HG02759 (cell line): ENCODE measurements at regions not wholly inside any gene's neighbourhood (a gene's known extent, or its start where the extent isn't known, plus 50 kb on each side); places are given as distances from the start of the nearest gene placed in this dataset.
"Not testable (repeated sequence)": the region's sequence is repeated elsewhere in the genome, so short reads cannot be mapped to it uniquely, and the experiment has no call there.

ENCODE experiments used
- ATAC-seq: cut with Tn5 transposase; IDR thresholded peaks from one replicate; pipeline ENCODE4 v1.9.1; 2021; ENCODE audit warnings: mild to moderate bottlenecking, moderate library complexity; ENCODE audit not compliant: unreplicated experiment

DNA sequence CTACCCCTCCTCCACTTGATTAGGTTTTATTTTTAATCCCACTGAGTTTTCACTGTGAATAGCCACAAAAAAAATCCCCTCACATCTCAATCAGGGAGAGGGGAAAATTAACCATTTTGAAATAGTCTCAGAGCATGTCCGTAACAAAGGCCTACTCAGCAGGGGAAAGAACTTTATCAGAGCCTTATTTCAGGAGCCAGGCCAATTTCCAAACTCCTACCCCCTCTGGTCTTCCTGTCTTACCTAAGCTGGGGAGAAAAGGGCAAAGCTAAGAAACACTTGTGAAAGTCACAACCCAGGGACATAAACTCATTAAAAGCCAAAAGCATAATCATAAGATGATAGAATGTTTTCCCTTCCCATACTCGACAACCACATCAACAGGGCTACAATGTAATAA is 260.3 kb upstream of the DIO3 start:
- no peak for ATAC-seq

DNA sequence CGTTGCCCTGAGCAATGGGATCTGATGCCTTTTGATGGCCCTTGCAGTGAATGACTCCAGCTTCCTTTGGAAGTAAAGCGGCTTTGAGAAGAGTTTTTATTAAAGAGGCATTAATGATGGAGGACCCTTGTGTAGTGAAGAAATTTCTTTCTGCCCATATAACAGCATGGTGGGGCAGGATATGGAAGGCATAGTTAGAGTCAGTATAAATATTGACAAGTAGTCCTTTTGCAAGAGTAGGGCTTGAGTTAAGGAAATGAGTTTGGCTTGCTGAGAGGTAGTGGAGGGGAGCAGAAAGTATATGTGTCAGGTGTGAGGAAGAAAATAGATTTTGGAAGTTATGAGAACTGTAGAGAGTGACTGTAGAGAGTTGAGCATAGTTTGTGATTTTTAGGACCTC is 254.1 kb upstream of the DIO3 start:
- ATAC-seq, result not testable (repeated sequence)

DNA sequence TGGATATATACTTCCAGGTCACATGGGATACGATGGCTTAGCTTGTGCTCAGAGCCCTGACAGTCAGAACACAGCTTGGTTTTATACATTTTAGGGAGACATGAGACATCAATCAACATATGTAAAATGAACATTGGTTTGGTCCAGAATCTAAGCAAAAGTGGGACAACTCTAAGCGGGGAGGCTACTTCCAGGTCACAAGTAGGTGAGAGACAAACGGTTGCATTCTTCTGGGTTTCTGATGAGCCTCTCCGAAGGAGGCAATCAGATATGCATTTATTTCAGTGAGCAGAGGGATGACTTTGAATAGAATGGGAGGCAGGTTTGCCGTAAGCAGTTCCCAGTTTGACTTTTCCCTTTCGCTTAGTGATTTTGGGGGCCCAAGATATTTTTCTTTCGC is 250.1 kb upstream of the DIO3 start:
- not testable (repeated sequence) for ATAC-seq

DNA sequence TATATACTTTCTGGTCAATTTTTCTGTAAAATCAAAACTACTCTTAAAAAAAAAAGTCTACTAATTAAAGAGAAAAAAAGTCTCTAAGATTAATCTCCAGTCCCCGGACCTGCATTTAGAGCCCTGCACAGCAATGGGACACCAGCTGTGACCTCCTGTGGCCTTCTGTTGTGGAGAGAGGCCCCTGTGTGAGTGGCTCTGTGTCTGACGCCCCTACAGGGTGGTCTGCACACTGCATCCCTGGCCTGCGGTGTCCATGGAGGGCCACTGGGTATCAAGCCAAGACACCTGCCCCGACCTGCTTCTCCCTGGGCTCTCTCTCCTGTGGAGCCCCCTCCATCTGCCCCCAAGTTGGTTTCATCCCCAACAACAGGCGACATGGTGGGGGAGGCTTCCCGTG is 248.0 kb upstream of the DIO3 start:
- no peak for ATAC-seq

DNA sequence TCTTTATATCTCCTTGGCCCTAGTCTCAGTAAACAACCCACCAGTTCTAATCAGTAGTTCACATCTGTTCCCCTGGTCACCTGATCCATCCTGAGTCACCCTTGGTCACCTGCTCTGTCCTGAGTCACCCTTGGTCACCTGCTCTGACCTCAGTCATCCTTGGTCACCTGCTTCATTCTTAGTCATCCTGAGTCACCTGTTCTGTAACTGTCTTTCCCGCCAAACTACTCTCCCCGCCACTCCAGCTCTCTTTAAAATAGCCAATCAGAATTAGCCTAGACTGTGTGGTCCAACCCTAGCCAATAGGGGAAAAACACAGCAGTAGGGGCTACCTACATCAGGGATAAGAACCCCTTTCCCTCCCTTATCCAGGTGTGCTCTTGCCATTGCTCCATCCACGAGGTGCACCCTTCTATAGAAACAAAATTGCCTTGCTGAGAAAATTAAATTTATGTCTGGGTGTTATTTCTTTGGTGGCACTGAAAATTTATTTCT is 245.4 kb upstream of the DIO3 start:
- ATAC-seq, result no peak

DNA sequence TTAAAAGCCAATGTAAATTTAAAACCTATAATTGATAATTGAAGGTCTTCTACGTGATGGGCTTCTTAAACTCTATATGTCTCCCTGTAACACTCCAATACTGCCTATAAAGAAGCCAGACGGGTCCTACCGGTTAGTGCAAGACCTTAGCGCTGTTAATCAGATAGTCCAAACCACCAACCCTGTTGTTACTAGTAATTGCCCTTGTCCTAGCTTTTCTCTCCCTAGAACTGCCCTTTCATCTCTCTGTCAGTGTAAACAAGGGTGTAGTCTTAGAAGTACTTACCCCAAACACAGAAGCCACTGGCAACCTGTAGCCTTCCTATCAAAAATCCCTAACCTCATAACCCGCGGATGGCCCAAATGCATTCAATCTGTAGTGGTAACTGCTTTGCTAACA is 243.0 kb upstream of the DIO3 start:
- ATAC-seq, result no peak

DNA sequence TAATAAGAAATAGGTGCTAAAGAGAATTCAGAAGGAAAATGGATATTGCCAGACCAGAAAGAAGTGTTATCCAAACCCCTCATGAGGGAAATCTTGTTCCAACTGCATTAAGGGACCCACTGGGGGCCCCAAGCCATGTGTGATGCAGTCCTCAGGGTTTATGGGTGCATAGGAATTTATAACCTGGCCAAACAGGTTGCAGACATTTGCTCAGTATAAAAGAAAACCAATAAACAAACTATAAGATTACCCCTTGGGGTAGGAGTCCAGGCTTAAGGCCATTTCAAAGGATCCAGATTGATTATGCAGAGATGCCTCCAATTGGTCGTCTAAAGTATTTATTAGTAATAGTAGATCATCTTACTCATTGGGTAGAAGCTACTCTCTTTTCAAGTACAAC is 240.9 kb upstream of the DIO3 start:
- ATAC-seq, result no peak

DNA sequence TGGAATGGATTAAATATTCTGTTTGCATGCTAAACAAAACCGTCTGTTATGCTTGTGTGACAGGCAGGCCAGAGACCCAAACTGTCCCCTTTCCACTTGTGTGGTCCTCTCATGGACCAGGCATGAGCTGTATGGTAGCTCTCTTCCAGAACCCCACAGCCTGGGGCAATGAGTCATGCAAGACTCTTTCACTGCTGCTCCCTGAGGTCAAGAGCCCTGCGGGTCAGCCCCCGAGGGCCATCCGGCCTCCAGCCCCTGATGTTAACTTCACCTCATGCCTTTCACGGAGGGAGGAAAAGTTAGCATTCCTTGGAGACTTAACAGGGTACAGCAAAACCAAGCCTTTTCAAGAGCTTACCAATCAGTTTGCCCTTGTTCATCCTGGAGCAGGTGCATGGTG is 239.1 kb upstream of the DIO3 start:
- no peak for ATAC-seq

DNA sequence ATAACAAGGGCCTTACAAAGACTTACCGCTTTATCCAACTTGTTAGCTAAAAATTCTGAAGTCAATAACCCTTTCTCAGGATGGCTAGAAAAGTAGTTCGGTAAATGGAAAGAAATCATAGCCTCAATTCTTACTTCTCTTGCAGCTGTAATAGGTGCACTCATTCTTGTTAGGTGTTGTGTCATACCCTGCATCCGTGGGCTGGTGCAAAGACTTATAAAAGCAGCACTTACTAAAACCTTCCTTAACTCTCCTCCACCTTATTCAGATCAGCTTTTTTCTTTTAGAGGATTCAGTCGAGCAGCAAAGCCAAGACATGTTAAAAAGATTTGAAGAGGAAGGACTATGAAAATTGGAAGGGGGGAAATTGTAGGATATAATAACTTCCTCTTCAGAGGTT is 238.2 kb upstream of the DIO3 start:
- ATAC-seq, result no peak

DNA sequence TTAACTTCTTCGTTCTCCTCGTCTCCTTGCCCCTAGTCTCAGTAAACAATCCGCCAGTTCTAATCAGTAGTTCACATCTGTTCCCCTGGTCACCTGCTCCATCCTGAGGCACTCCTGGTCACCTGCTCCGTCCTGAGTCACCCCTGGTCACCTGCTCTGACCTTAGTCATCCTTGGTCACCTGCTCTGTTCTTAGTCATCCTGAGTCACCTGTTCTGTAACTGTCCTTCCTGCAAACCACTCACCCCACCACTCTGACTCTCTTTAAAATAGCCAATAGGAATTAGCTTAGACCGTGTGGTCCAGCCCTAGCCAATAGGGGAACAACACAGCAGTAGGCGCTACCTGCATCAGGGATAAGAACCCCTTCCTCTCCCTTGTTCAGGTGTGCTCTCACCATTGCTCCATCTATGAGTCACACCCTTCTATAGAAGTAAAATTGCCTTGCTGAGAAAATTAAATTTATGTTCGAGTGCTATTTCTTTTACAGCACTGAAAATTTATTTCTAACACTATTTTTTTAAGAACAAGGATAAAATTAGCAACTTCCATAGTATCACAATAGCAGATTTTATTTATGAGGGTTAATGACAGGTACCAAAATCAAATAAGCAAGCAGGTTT is 237.6 kb upstream of the DIO3 start:
- not testable (repeated sequence) for ATAC-seq

DNA sequence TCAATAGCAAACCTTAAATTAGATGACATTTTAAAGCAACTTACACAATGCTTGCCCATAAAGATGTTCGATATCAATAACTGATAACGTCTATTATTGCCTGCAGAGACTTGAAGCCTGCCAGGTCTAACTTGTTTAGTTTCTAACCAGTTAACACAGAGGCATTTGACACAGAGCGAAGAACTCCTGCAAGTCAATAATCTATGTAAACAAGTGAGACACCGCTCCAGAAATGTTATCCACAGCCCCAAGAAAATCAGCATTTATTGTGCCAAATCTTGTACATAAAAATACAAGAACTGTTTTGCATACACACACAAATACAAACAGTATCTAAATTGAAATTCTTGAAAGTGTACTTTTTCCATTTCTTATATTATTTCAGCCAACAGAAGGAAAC is 236.0 kb upstream of the DIO3 start:
- ATAC-seq, result no peak

DNA sequence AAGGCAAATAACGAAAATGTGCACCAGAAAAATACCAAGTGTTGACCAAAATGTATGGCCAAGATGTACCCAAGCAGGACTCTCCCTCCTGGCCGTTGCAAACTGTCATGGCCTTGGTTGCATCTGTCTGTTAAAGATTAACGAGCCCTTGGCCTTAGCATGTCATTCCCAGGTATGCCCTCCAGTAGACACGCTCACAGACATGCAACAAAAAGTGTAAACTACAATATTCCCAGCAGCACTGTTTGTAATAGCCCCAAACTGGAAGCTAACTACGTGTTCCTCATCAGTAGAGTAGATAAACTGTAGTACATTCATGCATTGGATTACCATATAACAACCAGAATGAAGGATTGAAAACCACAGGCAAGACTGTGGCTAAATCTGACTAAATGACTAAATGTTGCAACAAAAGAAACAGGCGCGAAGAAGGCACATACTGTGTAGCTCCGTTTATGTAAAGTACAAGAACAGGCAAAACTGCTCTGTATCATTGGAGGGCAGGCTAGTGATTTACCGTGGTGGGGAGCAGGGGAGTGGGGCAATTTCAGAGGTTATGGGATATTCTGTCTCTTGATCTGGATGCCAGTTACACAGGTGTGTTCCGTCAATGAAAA is 232.8 kb upstream of the DIO3 start:
- no peak for ATAC-seq

DNA sequence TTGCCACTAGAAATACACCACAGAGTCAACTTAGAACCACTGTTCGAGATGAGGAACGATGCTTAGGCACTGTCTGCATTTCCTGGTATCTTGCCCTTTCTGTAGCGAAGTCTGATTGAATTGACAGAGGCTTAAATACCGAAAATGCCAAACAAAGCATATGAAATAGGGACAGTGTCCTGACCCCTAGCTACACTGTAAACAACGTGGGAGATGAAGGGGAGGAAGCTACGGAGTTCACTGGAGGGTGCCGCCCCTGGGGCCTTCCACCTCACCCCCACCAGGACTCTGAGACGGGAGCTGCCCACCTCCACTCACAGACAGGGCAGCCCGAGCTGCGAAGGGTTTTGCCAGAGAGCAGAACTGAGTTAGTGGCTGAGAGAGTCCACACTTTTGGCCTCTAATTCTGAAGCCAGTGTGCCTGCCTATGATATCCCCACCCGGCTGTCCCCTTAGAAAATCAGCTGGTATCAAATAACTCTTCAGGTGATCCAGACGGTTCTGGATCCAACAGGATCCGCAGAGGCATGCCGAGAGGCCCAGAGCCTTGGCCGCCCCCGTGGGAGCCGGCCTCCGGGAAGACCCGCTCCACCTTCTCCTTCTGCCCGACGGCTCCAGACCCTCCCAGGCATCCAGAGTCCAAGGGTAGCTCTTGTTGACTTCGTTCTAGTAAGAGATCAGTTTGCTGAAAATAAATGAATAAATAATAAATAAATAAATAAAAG is 230.7 kb upstream of the DIO3 start:
- ATAC-seq, result no peak

DNA sequence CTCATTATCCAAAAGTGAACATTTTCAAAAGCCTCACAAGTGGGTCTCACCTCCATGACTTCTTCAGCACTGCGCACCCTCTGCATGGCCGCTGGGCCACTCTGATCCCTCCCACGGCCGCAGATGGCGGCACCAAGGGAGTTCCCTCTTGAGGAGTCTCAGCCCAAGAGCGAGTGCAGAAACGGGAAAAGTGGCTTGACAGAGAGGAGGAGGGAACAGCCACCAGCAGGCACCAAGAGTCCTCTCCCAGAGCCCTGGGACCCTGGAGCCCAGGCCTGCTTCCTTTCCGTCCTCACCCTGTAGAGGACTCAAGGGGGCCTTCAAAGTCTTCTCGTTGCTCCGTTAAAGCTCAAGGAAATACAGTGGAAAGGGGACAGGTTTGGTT is 230.2 kb upstream of the DIO3 start:
- no peak for ATAC-seq

DNA sequence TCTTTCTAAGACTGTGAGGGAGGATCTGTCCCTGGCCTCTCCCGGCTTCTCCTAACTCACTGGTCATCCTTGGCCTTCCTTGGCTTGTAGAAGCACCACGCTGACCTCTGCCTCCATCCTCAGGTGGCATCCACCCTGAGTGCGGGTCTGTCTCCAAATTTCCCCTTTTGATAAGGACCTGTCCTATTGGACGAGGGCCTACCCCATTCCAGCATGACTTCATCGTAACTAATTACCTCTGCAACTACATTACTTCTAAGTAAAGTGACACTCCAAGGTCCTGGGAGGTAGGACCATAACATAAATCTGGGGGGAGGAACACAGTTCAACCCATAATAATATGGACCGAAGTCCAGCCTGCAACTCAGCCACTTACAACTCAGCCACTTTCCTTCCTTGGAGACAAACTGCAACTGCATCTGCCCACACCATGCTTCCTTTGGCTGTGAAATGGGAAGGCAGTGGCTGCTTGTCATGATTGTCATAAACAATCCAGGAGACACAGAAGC is 229.6 kb upstream of the DIO3 start:
- ATAC-seq, result no peak

DNA sequence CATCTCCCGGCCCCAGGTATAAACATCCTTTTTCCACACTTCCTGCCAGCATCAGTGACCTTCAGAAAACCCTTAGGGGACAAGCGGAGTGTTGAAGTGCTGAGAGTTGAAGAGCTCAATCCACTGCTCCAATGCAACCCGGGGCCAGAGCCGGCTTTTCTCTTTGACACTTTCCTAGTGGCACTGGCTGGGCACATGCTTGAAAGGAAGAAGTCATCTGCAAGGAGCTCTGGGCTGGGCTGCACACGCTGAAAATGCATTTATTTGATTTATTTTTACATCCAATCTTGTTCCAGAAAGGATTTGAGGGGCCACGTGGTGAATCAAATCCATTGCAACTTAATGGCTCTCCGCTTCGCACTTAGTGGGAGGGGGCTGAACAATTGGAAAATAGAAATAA is 229.0 kb upstream of the DIO3 start:
- no peak for ATAC-seq

DNA sequence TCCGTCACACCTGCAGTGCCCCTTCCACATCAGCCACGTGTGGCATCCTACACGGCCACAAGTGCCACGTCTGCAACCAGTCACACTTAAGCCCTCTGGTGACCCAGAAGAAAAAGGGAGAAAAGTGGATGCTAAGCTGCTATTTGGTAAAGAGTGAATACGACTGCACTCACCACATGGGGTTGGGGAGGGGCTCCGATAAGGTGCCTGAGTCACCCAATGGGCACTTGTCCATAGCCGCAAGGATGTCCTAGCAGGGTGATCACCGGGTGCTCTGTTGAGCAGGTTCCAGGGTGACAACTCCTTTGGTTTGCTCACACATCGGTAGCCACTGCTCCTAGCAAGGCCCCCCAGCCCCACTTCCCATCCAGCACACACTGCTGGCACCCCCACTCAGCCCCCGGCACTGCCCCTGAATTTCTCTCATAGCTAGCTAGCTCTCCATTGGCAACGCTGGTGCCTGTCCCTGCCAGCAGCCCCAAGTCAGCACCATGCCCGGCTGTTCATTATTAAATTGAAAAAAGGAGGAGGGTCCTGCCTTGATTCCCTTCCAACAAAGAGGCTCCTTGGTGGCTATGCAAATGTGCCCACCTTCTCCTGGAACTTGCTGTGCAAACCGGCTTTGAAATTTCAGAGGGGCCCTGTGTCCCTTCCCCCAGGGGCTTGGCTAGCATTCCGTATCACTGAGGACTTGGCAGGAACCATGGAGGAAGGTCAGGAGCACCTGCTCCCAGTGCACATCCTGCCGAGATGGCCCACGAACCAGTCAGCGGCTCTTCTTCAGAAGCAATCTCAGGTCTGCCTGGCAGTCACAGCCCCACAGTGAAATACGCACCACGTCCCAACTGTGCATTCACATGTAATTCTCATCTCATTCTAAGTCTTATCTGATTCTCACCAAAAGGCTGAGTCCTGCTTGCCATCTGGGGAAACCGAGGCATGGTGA is 227.7 kb upstream of the DIO3 start:
- no peak for ATAC-seq

DNA sequence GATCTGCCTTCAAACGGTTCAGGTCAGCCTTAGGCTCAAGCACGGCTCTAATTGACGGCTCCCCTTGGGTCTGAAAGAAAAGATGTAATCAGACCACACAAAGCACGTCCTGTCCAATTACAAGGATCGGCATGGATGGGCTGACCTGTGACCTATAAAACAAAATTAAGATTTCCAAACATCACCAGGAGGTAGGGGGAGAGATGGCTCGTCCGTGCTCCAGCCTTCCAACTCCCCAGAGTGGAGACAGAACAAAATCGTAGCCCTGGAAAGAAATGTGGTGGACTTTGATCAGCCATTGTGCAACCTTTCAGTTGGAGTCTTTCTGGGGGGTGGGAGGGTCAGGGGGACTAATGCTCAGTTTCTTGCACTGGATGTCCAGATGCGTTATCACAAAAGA is 226.6 kb upstream of the DIO3 start:
- no peak for ATAC-seq

DNA sequence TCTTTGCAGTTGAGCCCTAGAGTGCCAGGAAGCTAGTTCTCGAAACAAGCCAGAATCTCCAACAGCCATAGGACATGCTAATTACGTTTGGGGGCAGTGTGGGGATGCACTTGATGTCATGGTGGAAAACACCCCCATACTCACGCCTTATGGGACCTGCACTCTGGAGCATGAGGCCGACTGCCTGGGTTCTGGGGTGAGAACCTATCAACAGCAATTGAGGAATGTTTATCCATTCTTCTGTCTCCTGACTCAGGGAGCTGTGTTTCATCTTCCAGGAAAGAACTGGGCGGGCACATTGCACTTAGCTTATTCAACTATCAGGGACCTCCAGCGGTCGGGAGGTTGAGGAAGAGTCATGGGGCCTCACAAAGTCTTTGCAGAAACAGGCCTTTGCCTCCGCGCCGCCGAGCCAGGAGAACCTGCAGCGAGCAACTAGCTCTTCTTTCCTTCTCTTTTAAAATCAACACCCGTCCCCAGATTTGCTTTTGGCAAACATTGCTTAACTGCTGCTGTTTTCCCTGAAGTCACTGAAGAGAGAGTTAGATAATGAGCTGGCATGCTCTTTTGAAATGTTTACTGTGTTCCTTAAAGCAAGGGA is 226.1 kb upstream of the DIO3 start:
- ATAC-seq, result no peak

DNA sequence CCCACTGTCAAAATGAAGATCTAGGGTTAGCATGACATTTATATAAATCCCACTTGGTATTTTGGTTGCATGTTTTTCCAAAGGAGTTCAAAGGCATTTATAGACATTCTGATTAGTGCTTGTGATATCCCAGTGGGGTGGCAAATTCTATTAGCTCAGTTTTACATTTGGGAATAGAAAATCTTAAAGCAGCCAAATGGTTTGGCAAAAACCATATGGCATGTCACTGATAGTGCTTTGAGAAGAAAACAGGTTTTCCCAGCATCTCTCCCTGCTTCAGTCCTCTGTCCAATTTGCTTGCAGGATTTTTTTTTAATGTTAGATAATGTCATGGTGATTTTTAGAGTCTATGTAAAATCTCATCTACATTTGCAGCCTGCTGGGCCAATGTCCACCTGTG is 225.1 kb upstream of the DIO3 start:
- ATAC-seq, result no peak

DNA sequence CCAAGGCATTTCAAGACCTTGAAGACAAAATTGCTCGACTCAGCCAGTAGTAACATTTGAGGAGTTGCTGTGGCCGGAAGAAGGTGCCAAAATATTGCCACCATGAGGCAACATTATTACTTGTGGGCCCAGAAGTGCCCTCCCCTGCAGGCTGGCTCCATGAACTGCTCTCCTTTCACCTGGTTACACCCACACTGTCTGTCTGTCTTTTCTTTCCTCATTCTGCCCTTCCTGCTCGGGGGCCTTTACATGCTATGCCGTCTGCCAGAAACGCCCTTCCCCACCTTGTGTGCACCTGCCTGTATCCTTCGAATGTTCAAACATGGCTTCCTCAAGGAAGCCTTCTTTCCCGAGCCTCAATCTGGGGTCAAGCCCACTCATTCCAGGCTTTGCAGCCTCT is 224.2 kb upstream of the DIO3 start:
- no peak for ATAC-seq
